Stimulated activated effector memory CD8-positive, alpha-beta T cell treated with anti-CD3 and anti-CD28 coated beads, Interleukin-12 subunit alpha, Interleukin-12 subunit beta, amount 100 ng/mL, for 72 hours (primary cell): ENCODE measurements at regions not wholly inside any gene's neighbourhood (a gene's known extent, or its start where the extent isn't known, plus 50 kb on each side); places are given as distances from the start of the nearest gene placed in this dataset.

Experiments used
- ATAC-seq: fragments of 150-1000 bp; cut with Tn5 transposase; 2 replicates; pipeline ENCODE4 v1.10.0; 2021
- DNase-seq, 2 donors: peaks; one replicate each; pipeline ENCODE4 v3.0.0; 2021 to 2022; ENCODE audit warnings: low spot score in 2 of 2
- H3K27ac Mint-ChIP-seq: one replicate; pipeline ENCODE4 v1.8.0; 2022; ENCODE audit warnings: mild to moderate bottlenecking, mixed read lengths
- H3K36me3 Mint-ChIP-seq: one replicate; pipeline ENCODE4 v1.8.0; 2022; ENCODE audit warnings: mild to moderate bottlenecking, mixed read lengths
- H3K4me1 Mint-ChIP-seq: one replicate; pipeline ENCODE4 v1.8.0; 2022; ENCODE audit warnings: mixed read lengths
- H3K4me3 Mint-ChIP-seq: one replicate; pipeline ENCODE4 v1.8.0; 2022; ENCODE audit warnings: mild to moderate bottlenecking, mixed read lengths
- H3K9me3 Mint-ChIP-seq: one replicate; pipeline ENCODE4 v1.8.0; 2022; ENCODE audit warnings: mixed read lengths

- ATAC-seq = no peak
- H3K4me1 Mint-ChIP-seq = peaks cover 8% of the 10 kb centered on the region
- no peak overlapping the region for H3K27ac Mint-ChIP-seq
- no peaks in the 10 kb centered on the region for H3K9me3 Mint-ChIP-seq
- no peak overlapping the region for H3K4me3 Mint-ChIP-seq
- H3K36me3 Mint-ChIP-seq = no peaks in the 10 kb centered on the region
- DNase-seq = no peak
Observed at GRCh38 chr20:24833592-24833991, 115.5 kb upstream of the CST7 start.

- Mint-ChIP-seq H3K36me3 (no peaks in the 10 kb centered on the region), H3K4me1 (peaks cover 13% of the 10 kb centered on the region), H3K9me3 (no peaks in the 10 kb centered on the region), H3K27ac (no peak overlapping the region), H3K4me3 (no peak overlapping the region)
- ATAC-seq (no peak), DNase-seq (no peak)
Observed at GRCh38 chr20:24834310-24834709, 114.8 kb upstream of the CST7 start.

GRCh38 chr20:24835195-24835594 lies 113.9 kb upstream of the CST7 start:
- Mint-ChIP-seq H3K36me3 (no peaks in the 10 kb centered on the region), H3K4me1 (peaks cover 15% of the 10 kb centered on the region), H3K9me3 (no peaks in the 10 kb centered on the region), H3K4me3 (no peak overlapping the region), H3K27ac (no peak overlapping the region)
- no peak for ATAC-seq
- DNase-seq = no peak

- Mint-ChIP-seq H3K4me3 (no peak overlapping the region), H3K27ac (no peak overlapping the region), H3K36me3 (no peaks in the 10 kb centered on the region), H3K9me3 (no peaks in the 10 kb centered on the region), H3K4me1 (peaks cover 15% of the 10 kb centered on the region)
- no peak for ATAC-seq
- DNase-seq = no peak
Observed at GRCh38 chr20:24836041-24836533, 113.0 kb upstream of the CST7 start.

- H3K4me1 Mint-ChIP-seq = peaks cover 15% of the 10 kb centered on the region
- ATAC-seq = no peak
- H3K36me3 Mint-ChIP-seq = no peaks in the 10 kb centered on the region
- DNase-seq = no peak
- peak overlapping the region; percentile 20 for H3K27ac Mint-ChIP-seq
- no peaks in the 10 kb centered on the region for H3K9me3 Mint-ChIP-seq
- no peak overlapping the region for H3K4me3 Mint-ChIP-seq
Observed at GRCh38 chr20:24836661-24837299, 112.3 kb upstream of the CST7 start.

- ATAC-seq (no peak), DNase-seq (no peak)
- Mint-ChIP-seq H3K36me3 (no peaks in the 10 kb centered on the region), H3K27ac (no peak overlapping the region), H3K9me3 (no peaks in the 10 kb centered on the region), H3K4me1 (peaks cover 15% of the 10 kb centered on the region), H3K4me3 (no peak overlapping the region)
Observed at GRCh38 chr20:24837781-24838450, 111.2 kb upstream of the CST7 start.

GRCh38 chr20:24838546-24839535 lies 110.2 kb upstream of the CST7 start:
- DNase-seq (no peak), ATAC-seq (peak; percentile 52)
- Mint-ChIP-seq H3K9me3 (no peaks in the 10 kb centered on the region), H3K36me3 (no peaks in the 10 kb centered on the region), H3K4me1 (peaks cover 15% of the 10 kb centered on the region), H3K4me3 (no peak overlapping the region), H3K27ac (no peak overlapping the region)

GRCh38 chr20:24840121-24840713 lies 108.9 kb upstream of the CST7 start:
- ATAC-seq (no peak), DNase-seq (no peak)
- H3K4me1 Mint-ChIP-seq = peaks cover 15% of the 10 kb centered on the region
- no peaks in the 10 kb centered on the region for H3K9me3 Mint-ChIP-seq
- no peak overlapping the region for H3K27ac Mint-ChIP-seq
- no peak overlapping the region for H3K4me3 Mint-ChIP-seq
- no peaks in the 10 kb centered on the region for H3K36me3 Mint-ChIP-seq

- ATAC-seq (peak; percentile 16), DNase-seq (no peak)
- peaks cover 4% of the 10 kb centered on the region for H3K9me3 Mint-ChIP-seq
- no peak overlapping the region for H3K27ac Mint-ChIP-seq
- H3K4me1 Mint-ChIP-seq = peaks cover 7% of the 10 kb centered on the region
- H3K4me3 Mint-ChIP-seq = no peak overlapping the region
- no peaks in the 10 kb centered on the region for H3K36me3 Mint-ChIP-seq
Observed at GRCh38 chr20:24842274-24842917, 106.7 kb upstream of the CST7 start.

- peaks cover 7% of the 10 kb centered on the region for H3K4me1 Mint-ChIP-seq
- no peaks in the 10 kb centered on the region for H3K36me3 Mint-ChIP-seq
- no peak for DNase-seq
- ATAC-seq = peak; percentile 62
- H3K9me3 Mint-ChIP-seq = peaks cover 9% of the 10 kb centered on the region
- H3K27ac Mint-ChIP-seq = no peak overlapping the region
- no peak overlapping the region for H3K4me3 Mint-ChIP-seq
Observed at GRCh38 chr20:24842918-24843715, 106.0 kb upstream of the CST7 start.

GRCh38 chr20:24850176-24850575 lies 98.9 kb upstream of the CST7 start:
- ATAC-seq (no peak), DNase-seq (no peak)
- Mint-ChIP-seq H3K4me1 (no peaks in the 10 kb centered on the region), H3K9me3 (peaks cover 14% of the 10 kb centered on the region), H3K36me3 (no peaks in the 10 kb centered on the region), H3K4me3 (no peak overlapping the region), H3K27ac (no peak overlapping the region)

GRCh38 chr20:24851346-24852019 lies 97.6 kb upstream of the CST7 start:
- H3K36me3 Mint-ChIP-seq = no peaks in the 10 kb centered on the region
- no peak overlapping the region for H3K4me3 Mint-ChIP-seq
- peaks cover 14% of the 10 kb centered on the region for H3K9me3 Mint-ChIP-seq

GRCh38 chr20:24853916-24854315 lies 95.2 kb upstream of the CST7 start:
- no peaks in the 10 kb centered on the region for H3K4me1 Mint-ChIP-seq
- no peak overlapping the region for H3K4me3 Mint-ChIP-seq
- no peak for DNase-seq
- no peak for ATAC-seq
- peaks cover 4% of the 10 kb centered on the region for H3K9me3 Mint-ChIP-seq
- no peaks in the 10 kb centered on the region for H3K36me3 Mint-ChIP-seq
- H3K27ac Mint-ChIP-seq = no peak overlapping the region

More at GRCh38 chr20:24851346-24852019, 97.6 kb upstream of the CST7 start:
- ATAC-seq (no peak), DNase-seq (no peak)
- H3K4me1 Mint-ChIP-seq = no peaks in the 10 kb centered on the region
- H3K27ac Mint-ChIP-seq = no peak overlapping the region

- Mint-ChIP-seq H3K27ac (no peak overlapping the region), H3K4me3 (no peak overlapping the region), H3K4me1 (peaks cover 10% of the 10 kb centered on the region), H3K9me3 (peaks cover 4% of the 10 kb centered on the region), H3K36me3 (no peaks in the 10 kb centered on the region)
- DNase-seq (no peak), ATAC-seq (no peak)
Observed at GRCh38 chr20:24855848-24856247, 93.2 kb upstream of the CST7 start.
